HG02870 (cell line): ENCODE measurements at regions not wholly inside any gene's neighbourhood (a gene's known extent, or its start where the extent isn't known, plus 50 kb on each side); places are given as distances from the start of the nearest gene placed in this dataset.

Source experiments
- ATAC-seq: cut with Tn5 transposase; IDR thresholded peaks from one replicate; pipeline ENCODE4 v1.9.1; 2021; ENCODE audit warnings: mild to moderate bottlenecking, moderate library complexity; ENCODE audit not compliant: unreplicated experiment

- ATAC-seq, result no peak
Measured at GRCh38 chr14:89500303-89500702, 83.3 kb upstream of the FOXN3 start.

- ATAC-seq, result no peak
Measured at GRCh38 chr14:89498878-89499277, 81.8 kb upstream of the FOXN3 start.

- no peak for ATAC-seq
Measured at GRCh38 chr14:89495718-89496117, 78.7 kb upstream of the FOXN3 start.

GRCh38 chr14:89493877-89494634, 77.0 kb upstream of the FOXN3 start:
- ATAC-seq, result peak; percentile 82

- no peak for ATAC-seq
Measured at GRCh38 chr14:89493406-89493805, 76.4 kb upstream of the FOXN3 start.

GRCh38 chr14:89491711-89492381, 74.8 kb upstream of the FOXN3 start:
- no peak for ATAC-seq

GRCh38 chr14:89490466-89490865, 73.4 kb upstream of the FOXN3 start:
- no peak for ATAC-seq

GRCh38 chr14:89489761-89490437, 72.9 kb upstream of the FOXN3 start:
- no peak for ATAC-seq

GRCh38 chr14:89486961-89487360, 69.9 kb upstream of the FOXN3 start:
- ATAC-seq, result no peak

GRCh38 chr14:89486505-89486904, 69.5 kb upstream of the FOXN3 start:
- ATAC-seq, result no peak

- no peak for ATAC-seq
Measured at GRCh38 chr14:89485264-89485663, 68.2 kb upstream of the FOXN3 start.

GRCh38 chr14:89484051-89484844, 67.2 kb upstream of the FOXN3 start:
- ATAC-seq, result no peak

- ATAC-seq, result no peak
Measured at GRCh38 chr14:89481196-89481595, 64.2 kb upstream of the FOXN3 start.

- no peak for ATAC-seq
Measured at GRCh38 chr14:89480278-89480677, 63.2 kb upstream of the FOXN3 start.

- ATAC-seq, result no peak
Measured at GRCh38 chr14:89479802-89480201, 62.8 kb upstream of the FOXN3 start.

- ATAC-seq, result no peak
Measured at GRCh38 chr14:89477391-89477790, 60.4 kb upstream of the FOXN3 start.

- no peak for ATAC-seq
Measured at GRCh38 chr14:89476354-89476896, 59.4 kb upstream of the FOXN3 start.

- ATAC-seq, result no peak
Measured at GRCh38 chr14:89474464-89474863, 57.4 kb upstream of the FOXN3 start.

- ATAC-seq, result no peak
Measured at GRCh38 chr14:89473989-89474388, 57.0 kb upstream of the FOXN3 start.

GRCh38 chr14:89473569-89473968, 56.5 kb upstream of the FOXN3 start:
- ATAC-seq, result no peak

GRCh38 chr14:89470401-89470800, 53.4 kb upstream of the FOXN3 start:
- no peak for ATAC-seq
